ENCODE measurements at regions not wholly inside any gene's neighbourhood (a gene's known extent, or its start where the extent isn't known, plus 50 kb on each side); places are given as distances from the start of the nearest gene placed in this dataset.
A peak's percentile ranks its signal among the peaks of the same experiment; 100 is the strongest.
"Not testable (repeated sequence)": the region's sequence is repeated elsewhere in the genome, so short reads cannot be mapped to it uniquely, and the experiment has no call there.

- no peak for DNase-seq (ENCODE audit: extremely low spot score, unreplicated experiment)
- no peak for TF ChIP-seq CTCF (IDR thresholded peaks at IDR 0.05)
- H3K36me3 Mint-ChIP-seq (ENCODE audit: unreplicated experiment): no peaks in the 10 kb centered on the region
- H3K9me3 Mint-ChIP-seq (ENCODE audit: unreplicated experiment): no peaks in the 10 kb centered on the region
- no peaks in the 10 kb centered on the region for H3K4me1 Mint-ChIP-seq (ENCODE audit: unreplicated experiment)
- peaks cover 6% of the 10 kb centered on the region for H3K27me3 Mint-ChIP-seq (ENCODE audit: unreplicated experiment)
- no peak overlapping the region for H3K4me3 Mint-ChIP-seq (ENCODE audit: unreplicated experiment)
- H3K27ac Mint-ChIP-seq (ENCODE audit: unreplicated experiment): no peak overlapping the region
Observed at GRCh38 chr17:69672924-69673323, 258.4 kb downstream of the MAP2K6 start.

- Mint-ChIP-seq H3K27me3 (ENCODE audit: unreplicated experiment) (peaks cover 6% of the 10 kb centered on the region), H3K9me3 (ENCODE audit: unreplicated experiment) (peaks cover 4% of the 10 kb centered on the region), H3K27ac (ENCODE audit: unreplicated experiment) (no peak overlapping the region), H3K4me3 (ENCODE audit: unreplicated experiment) (no peak overlapping the region), H3K4me1 (ENCODE audit: unreplicated experiment) (no peaks in the 10 kb centered on the region), H3K36me3 (ENCODE audit: unreplicated experiment) (no peaks in the 10 kb centered on the region)
- DNase-seq (ENCODE audit: extremely low spot score, unreplicated experiment): no peak
- peak; percentile 27 for TF ChIP-seq CTCF (IDR thresholded peaks at IDR 0.05)
Observed at GRCh38 chr17:69677130-69677529, 262.6 kb downstream of the MAP2K6 start.

- H3K27ac Mint-ChIP-seq (ENCODE audit: unreplicated experiment): no peak overlapping the region
- no peak for DNase-seq (ENCODE audit: extremely low spot score, unreplicated experiment)
- no peak for TF ChIP-seq CTCF (IDR thresholded peaks at IDR 0.05)
- H3K36me3 Mint-ChIP-seq (ENCODE audit: unreplicated experiment): no peaks in the 10 kb centered on the region
- peaks cover 6% of the 10 kb centered on the region for H3K27me3 Mint-ChIP-seq (ENCODE audit: unreplicated experiment)
- H3K9me3 Mint-ChIP-seq (ENCODE audit: unreplicated experiment): peaks cover 4% of the 10 kb centered on the region
- H3K4me1 Mint-ChIP-seq (ENCODE audit: unreplicated experiment): no peaks in the 10 kb centered on the region
- no peak overlapping the region for H3K4me3 Mint-ChIP-seq (ENCODE audit: unreplicated experiment)
Observed at GRCh38 chr17:69678206-69678605, 263.7 kb downstream of the MAP2K6 start.

- DNase-seq (ENCODE audit: extremely low spot score, unreplicated experiment): no peak
- Mint-ChIP-seq H3K4me1 (ENCODE audit: unreplicated experiment) (no peaks in the 10 kb centered on the region), H3K9me3 (ENCODE audit: unreplicated experiment) (peaks cover 4% of the 10 kb centered on the region), H3K4me3 (ENCODE audit: unreplicated experiment) (no peak overlapping the region), H3K36me3 (ENCODE audit: unreplicated experiment) (no peaks in the 10 kb centered on the region), H3K27ac (ENCODE audit: unreplicated experiment) (no peak overlapping the region), H3K27me3 (ENCODE audit: unreplicated experiment) (peaks cover 9% of the 10 kb centered on the region)
- no peak for TF ChIP-seq CTCF (IDR thresholded peaks at IDR 0.05)
Observed at GRCh38 chr17:69679829-69680228, 265.3 kb downstream of the MAP2K6 start.

- H3K27ac Mint-ChIP-seq (ENCODE audit: unreplicated experiment): no peak overlapping the region
Observed at GRCh38 chr17:69684251-69684650, 269.8 kb downstream of the MAP2K6 start.

GRCh38 chr17:69685150-69685549 is 270.7 kb downstream of the MAP2K6 start:
- H3K4me3 Mint-ChIP-seq (ENCODE audit: unreplicated experiment); H3K36me3 Mint-ChIP-seq (ENCODE audit: unreplicated experiment); H3K4me1 Mint-ChIP-seq (ENCODE audit: unreplicated experiment); DNase-seq (ENCODE audit: extremely low spot score, unreplicated experiment); H3K27ac Mint-ChIP-seq (ENCODE audit: unreplicated experiment); H3K27me3 Mint-ChIP-seq (ENCODE audit: unreplicated experiment): not testable (repeated sequence)
- H3K9me3 Mint-ChIP-seq (ENCODE audit: unreplicated experiment): peaks cover 28% of the 10 kb centered on the region

More at GRCh38 chr17:69684251-69684650, 269.8 kb downstream of the MAP2K6 start:
- H3K4me3 Mint-ChIP-seq (ENCODE audit: unreplicated experiment): no peak overlapping the region
- TF ChIP-seq CTCF (IDR thresholded peaks at IDR 0.05): no peak
- H3K4me1 Mint-ChIP-seq (ENCODE audit: unreplicated experiment): no peaks in the 10 kb centered on the region
- H3K36me3 Mint-ChIP-seq (ENCODE audit: unreplicated experiment): no peaks in the 10 kb centered on the region
- DNase-seq (ENCODE audit: extremely low spot score, unreplicated experiment): no peak
- H3K27me3 Mint-ChIP-seq (ENCODE audit: unreplicated experiment): peaks cover 9% of the 10 kb centered on the region
- H3K9me3 Mint-ChIP-seq (ENCODE audit: unreplicated experiment): peaks cover 25% of the 10 kb centered on the region

All from osteocyte (in vitro differentiated cells).